Astrocyte (in vitro differentiated cells and primary cell): ENCODE measurements at regions not wholly inside any gene's neighbourhood (a gene's known extent, or its start where the extent isn't known, plus 50 kb on each side); places are given as distances from the start of the nearest gene placed in this dataset.

Source experiments
- DNase-seq: peaks from one replicate; pipeline ENCODE4 v3.0.0-alpha.2; 2010; ENCODE audit warnings: low read depth
- FAIRE-seq: peaks from 2 replicates; lab custom pipeline; 2011; peaks lifted over from hg19 to GRCh38; lab: Jason Lieb, UNC
- H2AFZ ChIP-seq: 2 replicates; pipeline ENCODE4 v1.6.0; 2012; ENCODE audit warnings: low read depth, low read length, inconsistent platforms
- H3K27ac ChIP-seq: 2 replicates; pipeline ENCODE4 v1.5.1; 2011; ENCODE audit warnings: low read depth, low read length, inconsistent platforms
- H3K27me3 ChIP-seq: 2 replicates; pipeline ENCODE4 v1.6.0; 2011; ENCODE audit warnings: low read length, inconsistent platforms; ENCODE audit not compliant: insufficient read depth
- H3K36me3 ChIP-seq: 2 replicates; pipeline ENCODE4 v1.5.1; 2011; ENCODE audit warnings: low read length, inconsistent platforms; ENCODE audit not compliant: insufficient read depth
- H3K4me1 ChIP-seq: 2 replicates; pipeline ENCODE4 v1.5.1; 2011; ENCODE audit warnings: low read length, inconsistent platforms; ENCODE audit not compliant: insufficient read depth
- H3K4me2 ChIP-seq: 2 replicates; pipeline ENCODE4 v1.6.0; 2012; ENCODE audit warnings: low read length, inconsistent platforms
- H3K4me3 ChIP-seq: 2 replicates; pipeline ENCODE4 v1.5.1; 2011; ENCODE audit warnings: low read depth, mild to moderate bottlenecking, low read length, inconsistent platforms; ENCODE audit not compliant: insufficient read depth
- H3K79me2 ChIP-seq: 2 replicates; pipeline ENCODE4 v1.6.0; 2012; ENCODE audit warnings: mild to moderate bottlenecking, low read length, inconsistent platforms; ENCODE audit not compliant: insufficient read depth
- H3K9ac ChIP-seq: 2 replicates; pipeline ENCODE4 v1.6.0; 2012; ENCODE audit warnings: mild to moderate bottlenecking, low read length, inconsistent platforms
- H3K9me3 ChIP-seq: 2 replicates; pipeline ENCODE4 v1.5.1; 2012; ENCODE audit warnings: low read depth, mild to moderate bottlenecking, low read length, inconsistent platforms; ENCODE audit not compliant: insufficient read depth
- H4K20me1 ChIP-seq: 2 replicates; pipeline ENCODE4 v1.6.0; 2012; ENCODE audit warnings: low read length, inconsistent platforms; ENCODE audit not compliant: insufficient read depth
- H3K27ac Mint-ChIP-seq: one replicate; pipeline ENCODE4 v1.8.0; 2021; ENCODE audit warnings: mild to moderate bottlenecking, mixed read lengths; ENCODE audit not compliant: unreplicated experiment
- H3K27me3 Mint-ChIP-seq: one replicate; pipeline ENCODE4 v1.8.0; 2021; ENCODE audit warnings: low read depth, mixed read lengths; ENCODE audit not compliant: unreplicated experiment
- H3K36me3 Mint-ChIP-seq: one replicate; pipeline ENCODE4 v1.8.0; 2021; ENCODE audit warnings: low read depth, mixed read lengths; ENCODE audit not compliant: unreplicated experiment
- H3K4me1 Mint-ChIP-seq: one replicate; pipeline ENCODE4 v1.8.0; 2021; ENCODE audit warnings: low read depth, mixed read lengths; ENCODE audit not compliant: unreplicated experiment
- H3K4me3 Mint-ChIP-seq: one replicate; pipeline ENCODE4 v1.8.0; 2021; ENCODE audit warnings: mild to moderate bottlenecking, moderate library complexity, mixed read lengths; ENCODE audit not compliant: unreplicated experiment
- H3K9me3 Mint-ChIP-seq: one replicate; pipeline ENCODE4 v1.8.0; 2021; ENCODE audit warnings: mild to moderate bottlenecking, mixed read lengths; ENCODE audit not compliant: unreplicated experiment
- CTCF ChIP-seq: IDR thresholded peaks from 2 replicates; pipeline ENCODE4 v1.5.1; 2011; ENCODE audit warnings: low read depth, mild to moderate bottlenecking, inconsistent platforms, low read length, moderate library complexity; ENCODE audit not compliant: insufficient read depth
- EZH2 ChIP-seq: IDR thresholded peaks from 2 replicates; pipeline ENCODE4 v1.6.1; 2012; ENCODE audit warnings: mild to moderate bottlenecking, low read length, inconsistent platforms; ENCODE audit not compliant: insufficient read depth

DNA sequence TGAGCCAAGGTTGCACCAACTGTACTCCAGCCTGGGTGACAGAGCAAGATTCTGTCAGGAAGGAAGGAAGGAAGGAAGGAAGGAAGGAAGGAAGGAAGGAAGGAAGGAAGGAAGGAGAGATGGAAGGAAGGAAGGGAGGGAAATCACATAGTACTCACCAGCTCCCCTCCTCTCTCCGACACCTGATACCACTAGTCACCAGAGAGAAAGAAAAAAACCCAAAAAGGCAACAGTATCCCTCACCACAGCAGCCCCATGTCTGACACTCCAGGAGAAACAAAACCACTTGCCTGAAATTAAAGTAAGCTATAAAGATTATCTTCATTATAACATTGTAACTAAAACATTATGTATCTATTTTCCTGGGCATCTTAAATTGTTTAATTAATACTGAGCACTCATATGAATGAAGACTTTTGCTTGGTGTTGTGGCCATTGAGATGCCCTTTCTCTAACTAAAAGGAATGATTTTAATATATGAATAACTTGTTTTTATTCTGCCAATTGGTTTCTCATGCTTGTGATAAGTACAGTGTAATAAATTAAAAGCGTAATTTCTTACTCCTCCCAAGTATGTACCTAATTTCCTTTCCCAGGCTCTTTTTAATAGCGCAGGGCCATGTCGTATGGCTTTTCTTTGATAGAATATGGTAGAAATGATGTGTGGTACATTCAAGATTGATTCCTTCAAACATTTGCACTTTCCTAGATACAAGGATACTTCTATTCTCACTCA is 390.0 kb downstream of the MMUT start:
- TF ChIP-seq EZH2 (no peak), CTCF (no peak)
- no peaks in the 10 kb centered on the region for H3K79me2 ChIP-seq
- H3K4me2 ChIP-seq: no peak overlapping the region
- H3K36me3 ChIP-seq: no peaks in the 10 kb centered on the region
- no peaks in the 10 kb centered on the region for H3K9me3 ChIP-seq
- Mint-ChIP-seq H3K4me1 (no peaks in the 10 kb centered on the region), H3K27ac (no peak overlapping the region), H3K4me3 (no peak overlapping the region), H3K27me3 (no peaks in the 10 kb centered on the region), H3K36me3 (no peaks in the 10 kb centered on the region), H3K9me3 (peaks cover 6% of the 10 kb centered on the region)
- no peak overlapping the region for H2AFZ ChIP-seq
- no peak overlapping the region for H3K4me3 ChIP-seq
- H3K9ac ChIP-seq: no peak overlapping the region
- no peak overlapping the region for H3K27ac ChIP-seq
- H3K4me1 ChIP-seq: no peaks in the 10 kb centered on the region
- no peaks in the 10 kb centered on the region for H4K20me1 ChIP-seq
- FAIRE-seq (no peak), DNase-seq (no peak)
- no peaks in the 10 kb centered on the region for H3K27me3 ChIP-seq

GRCh38 chr6:49072146-49072545 is 390.9 kb downstream of the MMUT start:
- Histone ChIP-seq H2AFZ (no peak overlapping the region), H3K4me1 (no peaks in the 10 kb centered on the region), H3K27ac (no peak overlapping the region), H3K36me3 (no peaks in the 10 kb centered on the region), H3K9ac (no peak overlapping the region), H3K79me2 (no peaks in the 10 kb centered on the region), H4K20me1 (no peaks in the 10 kb centered on the region), H3K27me3 (no peaks in the 10 kb centered on the region), H3K4me3 (no peak overlapping the region), H3K9me3 (no peaks in the 10 kb centered on the region), H3K4me2 (no peak overlapping the region)
- DNase-seq (no peak), FAIRE-seq (no peak)
- Mint-ChIP-seq H3K4me1 (no peaks in the 10 kb centered on the region), H3K27ac (no peak overlapping the region), H3K4me3 (no peak overlapping the region), H3K9me3 (peaks cover 2% of the 10 kb centered on the region), H3K27me3 (no peaks in the 10 kb centered on the region), H3K36me3 (no peaks in the 10 kb centered on the region)
- TF ChIP-seq CTCF (no peak), EZH2 (no peak)

DNA sequence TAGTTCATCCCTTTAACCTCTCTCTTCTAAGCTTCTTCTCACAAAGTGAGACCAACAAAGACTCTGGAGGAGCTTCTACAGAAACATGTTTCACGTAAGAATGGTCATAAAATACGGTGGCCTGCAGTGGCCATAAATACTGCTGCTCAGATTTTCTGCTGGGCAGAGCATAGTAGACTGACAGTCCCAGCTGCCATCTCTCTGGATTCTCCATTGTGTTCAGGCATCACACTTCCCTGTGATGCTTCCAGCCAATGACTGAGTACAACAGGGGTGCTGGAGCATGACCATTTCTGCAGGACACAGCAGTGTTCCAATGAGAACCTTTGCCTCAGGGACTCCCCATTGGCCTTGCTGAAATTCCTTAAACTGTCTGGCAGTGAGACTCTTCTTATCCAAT is 392.6 kb downstream of the MMUT start:
- Mint-ChIP-seq H3K36me3 (no peaks in the 10 kb centered on the region), H3K27me3 (no peaks in the 10 kb centered on the region), H3K27ac (no peak overlapping the region), H3K9me3 (no peaks in the 10 kb centered on the region), H3K4me3 (no peak overlapping the region), H3K4me1 (no peaks in the 10 kb centered on the region)
- Histone ChIP-seq H3K9me3 (no peaks in the 10 kb centered on the region), H4K20me1 (no peaks in the 10 kb centered on the region), H3K9ac (no peak overlapping the region), H3K27ac (no peak overlapping the region), H3K4me2 (no peak overlapping the region), H3K4me3 (no peak overlapping the region), H3K79me2 (no peaks in the 10 kb centered on the region), H3K36me3 (no peaks in the 10 kb centered on the region), H3K4me1 (no peaks in the 10 kb centered on the region), H2AFZ (no peak overlapping the region), H3K27me3 (no peaks in the 10 kb centered on the region)
- TF ChIP-seq EZH2: no peak
- no peak for TF ChIP-seq CTCF
- FAIRE-seq: no peak
- no peak for DNase-seq
